Activated T-helper 1 cell treated with anti-CD3 and anti-CD28 coated beads, Interleukin-12 subunit alpha, Interleukin-12 subunit beta, Interleukin-2, Interleukin-4 antibody, amounts not matched to agents 30 ng/mL and 10 ng/mL and 1 ng/mL, durations not matched to agents 14 hours and 24 hours and 36 hours (primary cell): ENCODE measurements at regions not wholly inside any gene's neighbourhood (a gene's known extent, or its start where the extent isn't known, plus 50 kb on each side); places are given as distances from the start of the nearest gene placed in this dataset.

ENCODE experiments used
- DNase-seq: peaks from one replicate; pipeline ENCODE4 v3.0.0; 2021; ENCODE audit warnings: low spot score
- H3K27ac Mint-ChIP-seq: one replicate; pipeline ENCODE4 v1.8.0; 2021; ENCODE audit warnings: mild to moderate bottlenecking, mixed read lengths
- H3K27me3 Mint-ChIP-seq: one replicate; pipeline ENCODE4 v1.8.0; 2022; ENCODE audit warnings: mild to moderate bottlenecking, moderate library complexity, mixed read lengths; ENCODE audit not compliant: insufficient read depth
- H3K36me3 Mint-ChIP-seq: one replicate; pipeline ENCODE4 v1.8.0; 2021; ENCODE audit warnings: low read depth, mixed read lengths
- H3K4me1 Mint-ChIP-seq: one replicate; pipeline ENCODE4 v1.8.0; 2021; ENCODE audit warnings: low read depth, mixed read lengths
- H3K4me3 Mint-ChIP-seq: one replicate; pipeline ENCODE4 v1.8.0; 2021; ENCODE audit warnings: mild to moderate bottlenecking, moderate library complexity, mixed read lengths
- H3K9me3 Mint-ChIP-seq: one replicate; pipeline ENCODE4 v1.8.0; 2021; ENCODE audit warnings: mixed read lengths
- intact Hi-C: fragments of 100-400 bp; cut with micrococcal nuclease; formaldehyde crosslinking; loops from one replicate; pipeline ENCODE4 v1.15.1; 2024

GRCh38 chr5:88394536-88395175 lies 126.0 kb upstream of the TMEM161B start:
- Mint-ChIP-seq H3K9me3 (no peaks in the 10 kb centered on the region), H3K4me1 (no peaks in the 10 kb centered on the region), H3K27ac (no peak overlapping the region), H3K27me3 (peaks cover 8% of the 10 kb centered on the region), H3K36me3 (no peaks in the 10 kb centered on the region), H3K4me3 (no peak overlapping the region)
- intact Hi-C loops: no loop called here
- no peak for DNase-seq

DNA sequence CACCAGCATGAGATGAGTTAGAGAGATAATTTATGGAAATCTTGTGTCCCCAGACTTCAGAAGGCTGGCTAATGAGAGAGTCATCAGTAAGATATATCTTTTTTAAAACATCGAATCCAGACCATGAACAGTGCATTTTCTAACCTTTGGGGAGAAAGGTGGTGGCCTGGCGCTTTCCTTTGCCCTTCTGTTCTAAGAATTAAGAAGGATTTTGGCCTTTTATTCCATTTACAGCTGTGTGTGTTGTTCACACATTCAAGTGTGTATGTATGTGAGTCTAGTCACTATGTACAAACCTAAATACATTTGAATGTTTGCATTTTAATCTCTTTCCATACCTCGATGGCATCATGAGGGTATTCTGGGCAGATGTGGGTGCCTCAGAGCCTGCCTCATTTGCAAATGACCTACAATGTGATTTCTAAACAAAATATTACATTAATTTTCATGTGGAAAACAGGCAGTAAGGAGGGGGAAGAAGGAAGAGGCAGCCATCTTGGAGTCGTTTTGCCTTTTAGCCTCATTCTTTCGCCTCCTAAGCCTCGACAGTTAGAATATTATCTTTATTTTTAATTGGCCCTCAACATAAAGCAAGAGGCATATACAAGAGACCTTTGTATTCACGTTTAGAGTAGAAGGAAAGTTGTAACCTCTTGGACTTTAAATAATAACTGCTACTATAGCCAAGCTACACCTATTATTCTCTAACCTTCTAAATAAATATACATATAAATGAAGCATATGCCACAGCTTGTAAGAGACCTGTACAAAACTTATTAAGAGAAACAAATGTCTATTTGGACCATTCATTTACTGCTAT lies 125.3 kb upstream of the TMEM161B start:
- Mint-ChIP-seq H3K9me3 (no peaks in the 10 kb centered on the region), H3K27me3 (peaks cover 6% of the 10 kb centered on the region), H3K36me3 (no peaks in the 10 kb centered on the region), H3K4me1 (no peaks in the 10 kb centered on the region), H3K27ac (no peak overlapping the region), H3K4me3 (no peak overlapping the region)
- no peak for DNase-seq
- intact Hi-C loops: no loop called here

DNA sequence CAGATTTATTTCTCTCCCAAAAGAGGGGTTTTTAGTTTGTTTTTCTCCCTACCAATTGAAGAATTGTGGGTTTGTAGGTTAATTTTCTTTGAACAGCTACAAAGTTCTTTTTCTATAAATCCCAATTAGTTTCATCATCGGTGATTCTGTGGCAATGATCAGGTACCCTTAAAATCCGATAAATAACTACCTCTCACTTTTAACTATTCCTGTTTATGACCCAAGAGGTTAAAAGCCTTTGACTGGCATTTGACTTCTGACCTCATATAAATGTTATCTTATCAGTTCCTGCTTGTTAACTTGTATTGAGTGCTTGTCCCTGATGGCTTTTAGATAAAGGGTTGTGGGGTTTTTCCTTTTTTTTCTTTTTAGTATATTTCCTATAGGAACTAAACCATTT lies 124.4 kb upstream of the TMEM161B start:
- intact Hi-C loops: no loop called here
- H3K36me3 Mint-ChIP-seq: no peaks in the 10 kb centered on the region
- H3K4me3 Mint-ChIP-seq: no peak overlapping the region
- no peaks in the 10 kb centered on the region for H3K4me1 Mint-ChIP-seq
- H3K9me3 Mint-ChIP-seq: no peaks in the 10 kb centered on the region
- DNase-seq: no peak
- H3K27ac Mint-ChIP-seq: no peak overlapping the region
- H3K27me3 Mint-ChIP-seq: peaks cover 2% of the 10 kb centered on the region

GRCh38 chr5:88391991-88392390 lies 123.3 kb upstream of the TMEM161B start:
- Mint-ChIP-seq H3K27ac (no peak overlapping the region), H3K27me3 (peaks cover 2% of the 10 kb centered on the region), H3K4me1 (no peaks in the 10 kb centered on the region), H3K4me3 (no peak overlapping the region), H3K9me3 (no peaks in the 10 kb centered on the region), H3K36me3 (no peaks in the 10 kb centered on the region)
- DNase-seq: no peak
- intact Hi-C loops: no loop called here

DNA sequence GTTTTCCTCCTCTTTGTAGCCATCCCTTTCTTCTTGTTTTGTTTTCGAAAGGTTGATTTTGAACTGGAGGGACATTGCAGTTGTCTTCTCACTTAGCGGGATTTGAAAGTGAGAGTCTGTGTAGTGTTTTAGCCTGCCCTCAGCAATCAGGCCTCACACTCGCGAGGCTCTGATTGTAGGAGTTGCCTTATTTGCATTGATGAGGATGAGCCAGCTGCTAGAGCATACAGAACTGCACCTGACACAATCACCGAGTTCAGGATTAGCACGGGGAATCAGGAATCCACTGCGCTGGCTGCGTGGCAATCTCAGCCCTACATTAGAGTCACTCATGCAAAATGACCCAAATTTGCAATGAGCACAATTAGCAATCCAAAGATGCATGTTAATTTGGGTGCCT lies 122.5 kb upstream of the TMEM161B start:
- Mint-ChIP-seq H3K4me3 (no peak overlapping the region), H3K4me1 (no peaks in the 10 kb centered on the region), H3K27ac (no peak overlapping the region), H3K36me3 (no peaks in the 10 kb centered on the region), H3K27me3 (peaks cover 2% of the 10 kb centered on the region), H3K9me3 (no peaks in the 10 kb centered on the region)
- intact Hi-C loops: no loop called here
- no peak for DNase-seq

GRCh38 chr5:88390481-88390880 lies 121.8 kb upstream of the TMEM161B start:
- Mint-ChIP-seq H3K9me3 (no peaks in the 10 kb centered on the region), H3K4me3 (no peak overlapping the region), H3K27me3 (peaks cover 4% of the 10 kb centered on the region), H3K4me1 (no peaks in the 10 kb centered on the region), H3K36me3 (no peaks in the 10 kb centered on the region), H3K27ac (no peak overlapping the region)
- intact Hi-C loops: no loop called here
- DNase-seq: no peak

DNA sequence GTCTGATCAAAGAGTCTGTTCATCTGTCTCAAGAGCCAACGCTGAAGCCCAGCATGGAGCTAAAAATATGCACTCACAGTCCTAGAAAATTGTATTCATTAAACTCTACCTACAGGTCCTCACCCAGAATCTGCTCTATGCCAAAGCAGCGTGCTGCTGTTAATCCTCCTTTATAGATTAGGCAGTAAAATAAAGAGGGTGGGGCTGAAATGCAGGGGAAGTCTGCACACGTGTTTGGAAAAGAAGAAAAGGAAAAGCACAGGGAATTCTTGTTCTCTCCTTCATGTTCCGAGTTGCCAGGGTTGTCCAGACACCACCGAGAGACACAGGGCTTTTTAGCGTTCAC lies 121.4 kb upstream of the TMEM161B start:
- no peak overlapping the region for H3K27ac Mint-ChIP-seq
- peaks cover 4% of the 10 kb centered on the region for H3K27me3 Mint-ChIP-seq
- no peak for DNase-seq
- H3K36me3 Mint-ChIP-seq: no peaks in the 10 kb centered on the region
- intact Hi-C loops: no loop called here
- H3K4me3 Mint-ChIP-seq: no peak overlapping the region
- no peaks in the 10 kb centered on the region for H3K9me3 Mint-ChIP-seq
- H3K4me1 Mint-ChIP-seq: no peaks in the 10 kb centered on the region

DNA sequence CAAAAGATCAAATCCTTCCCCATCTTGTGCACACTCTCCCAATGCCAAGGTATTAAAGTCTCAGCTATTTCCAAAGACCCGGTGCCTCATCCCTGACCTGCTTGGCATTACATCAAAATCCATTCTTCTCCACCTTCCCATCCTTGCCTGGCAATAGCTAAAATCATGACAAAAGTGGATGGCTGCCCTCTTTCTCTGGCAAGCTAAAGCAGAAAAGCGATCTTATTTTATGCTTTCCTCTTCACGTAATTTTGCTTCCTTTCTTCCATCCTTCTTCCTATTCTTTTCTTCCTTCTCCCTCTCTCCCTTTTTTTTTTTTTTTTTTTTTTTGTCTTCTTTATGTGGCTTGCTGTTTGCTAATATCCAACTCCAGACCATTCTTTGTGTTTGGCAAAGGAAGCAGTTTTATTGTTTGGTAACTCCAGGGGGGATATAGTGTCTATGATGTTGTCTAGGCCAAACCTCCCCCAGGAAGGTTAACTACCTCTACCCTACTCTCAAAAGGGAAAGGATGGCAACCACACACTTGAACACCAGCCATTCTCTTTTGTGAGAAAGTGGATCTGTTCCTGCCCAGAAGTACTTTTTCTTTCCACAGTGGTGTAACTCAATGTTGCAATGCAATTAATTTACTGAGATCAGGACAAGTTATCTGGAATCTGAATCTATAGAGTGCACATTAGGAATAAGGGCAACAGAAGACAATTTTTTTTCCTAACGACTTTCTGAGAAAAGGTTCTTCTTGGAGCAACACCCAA lies 120.9 kb upstream of the TMEM161B start:
- H3K27ac Mint-ChIP-seq: no peak overlapping the region
- no peaks in the 10 kb centered on the region for H3K4me1 Mint-ChIP-seq
- no peak overlapping the region for H3K4me3 Mint-ChIP-seq
- no peak for DNase-seq
- H3K9me3 Mint-ChIP-seq: no peaks in the 10 kb centered on the region
- H3K27me3 Mint-ChIP-seq: peaks cover 4% of the 10 kb centered on the region
- intact Hi-C loops: no loop called here
- H3K36me3 Mint-ChIP-seq: no peaks in the 10 kb centered on the region

- intact Hi-C loops: no loop called here
- no peaks in the 10 kb centered on the region for H3K9me3 Mint-ChIP-seq
- H3K36me3 Mint-ChIP-seq: no peaks in the 10 kb centered on the region
- no peaks in the 10 kb centered on the region for H3K4me1 Mint-ChIP-seq
- H3K27ac Mint-ChIP-seq: no peak overlapping the region
- H3K4me3 Mint-ChIP-seq: no peak overlapping the region
- DNase-seq: no peak
- H3K27me3 Mint-ChIP-seq: peaks cover 2% of the 10 kb centered on the region
These were observed 120.1 kb upstream of the TMEM161B start for GRCh38 chr5:88388476-88389337.

DNA sequence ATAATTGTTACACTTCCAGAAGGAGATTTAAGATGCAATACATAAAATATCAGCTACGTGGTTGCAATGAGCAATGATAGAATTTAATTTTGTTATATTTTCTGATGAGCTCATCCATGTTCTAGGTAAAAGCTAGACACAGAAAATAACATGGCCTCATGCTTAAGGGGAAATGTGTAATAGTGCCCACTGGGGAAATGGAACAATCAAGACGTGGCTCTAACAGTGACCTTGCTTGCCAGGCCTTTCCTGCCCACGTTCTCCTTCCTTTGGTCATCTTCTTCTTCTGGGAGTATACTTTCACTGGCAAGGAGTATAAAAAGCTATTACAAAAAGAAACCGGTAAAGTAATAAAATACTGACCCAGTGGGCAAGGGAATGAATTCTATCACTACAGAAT lies 116.2 kb upstream of the TMEM161B start:
- intact Hi-C loops: no loop called here
- Mint-ChIP-seq H3K4me1 (no peaks in the 10 kb centered on the region), H3K27me3 (peaks cover 2% of the 10 kb centered on the region), H3K4me3 (no peak overlapping the region), H3K9me3 (no peaks in the 10 kb centered on the region), H3K36me3 (no peaks in the 10 kb centered on the region), H3K27ac (no peak overlapping the region)
- no peak for DNase-seq

GRCh38 chr5:88380332-88380731 lies 111.7 kb upstream of the TMEM161B start:
- Mint-ChIP-seq H3K27ac (no peak overlapping the region), H3K27me3 (peaks cover 4% of the 10 kb centered on the region), H3K4me1 (no peaks in the 10 kb centered on the region), H3K9me3 (no peaks in the 10 kb centered on the region), H3K4me3 (no peak overlapping the region), H3K36me3 (no peaks in the 10 kb centered on the region)
- intact Hi-C loops: no loop called here
- DNase-seq: no peak

GRCh38 chr5:88377705-88378656 lies 109.3 kb upstream of the TMEM161B start:
- intact Hi-C loops: no loop called here
- Mint-ChIP-seq H3K27me3 (peaks cover 4% of the 10 kb centered on the region), H3K27ac (no peak overlapping the region), H3K36me3 (no peaks in the 10 kb centered on the region), H3K4me1 (peaks cover 4% of the 10 kb centered on the region), H3K9me3 (peaks cover 2% of the 10 kb centered on the region), H3K4me3 (no peak overlapping the region)
- DNase-seq: no peak
